ENCODE measurements at regions not wholly inside any gene's neighbourhood (a gene's known extent, or its start where the extent isn't known, plus 50 kb on each side); places are given as distances from the start of the nearest gene placed in this dataset.

GRCh38 chr3:165455360-165455759 lies 259.2 kb upstream of the SLITRK3 start:
- Histone ChIP-seq H3K9me3 (peaks cover 0 to 32% (median 0%) of the 10 kb centered on the region in 11 donors), H3K27me3 (no peaks in the 10 kb centered on the region), H3K36me3 (no peaks in the 10 kb centered on the region), H3K27ac (no peak overlapping the region), H3K4me3 (no peak overlapping the region), H3K4me1 (no peaks in the 10 kb centered on the region)
- DNase-seq (no peak), ATAC-seq (no peak)
- intact Hi-C loops (cut with DNase I) = no loop called here
- no peak for TF ChIP-seq CTCF (IDR thresholded peaks at IDR 0.05)
- 72 to 86% methylated on average over 2 of the region's 2 CpGs for whole genome bisulfite sequencing, 2 donors

GRCh38 chr3:165451371-165452070 lies 255.3 kb upstream of the SLITRK3 start:
- intact Hi-C loops (cut with DNase I) = no loop called here
- ATAC-seq = no peak
- 74 to 75% methylated on average over 4 of the region's 4 CpGs for WGBS, 2 donors
- TF ChIP-seq CTCF (IDR thresholded peaks at IDR 0.05) = no peak
- Histone ChIP-seq H3K36me3 (no peaks in the 10 kb centered on the region), H3K4me1 (no peaks in the 10 kb centered on the region), H3K4me3 (no peak overlapping the region), H3K27me3 (no peaks in the 10 kb centered on the region), H3K27ac (no peak overlapping the region), H3K9me3 (peaks cover 0 to 47% (median 0%) of the 10 kb centered on the region in 11 donors)
- no peak for DNase-seq

- no peak overlapping the region for H3K27ac ChIP-seq
- no peak overlapping the region for H3K4me3 ChIP-seq
- intact Hi-C loops (cut with DNase I) = no loop called here
- no peaks in the 10 kb centered on the region for H3K36me3 ChIP-seq
- no peaks in the 10 kb centered on the region for H3K27me3 ChIP-seq
- H3K4me1 ChIP-seq = no peaks in the 10 kb centered on the region
- no peak for TF ChIP-seq CTCF (IDR thresholded peaks at IDR 0.05)
- ATAC-seq (no peak), DNase-seq (no peak)
- 76 to 84% methylated on average over 3 of the region's 3 CpGs for WGBS, 2 donors
- H3K9me3 ChIP-seq = peaks cover 0 to 15% (median 0%) of the 10 kb centered on the region in 11 donors
Measured at GRCh38 chr3:165446555-165446954, 250.4 kb upstream of the SLITRK3 start.

GRCh38 chr3:165444745-165445144 lies 248.6 kb upstream of the SLITRK3 start:
- TF ChIP-seq CTCF (IDR thresholded peaks at IDR 0.05) = no peak
- Histone ChIP-seq H3K4me3 (no peak overlapping the region), H3K36me3 (no peaks in the 10 kb centered on the region), H3K4me1 (no peaks in the 10 kb centered on the region), H3K27ac (no peak overlapping the region), H3K27me3 (no peaks in the 10 kb centered on the region), H3K9me3 (peaks cover 0 to 15% (median 0%) of the 10 kb centered on the region in 11 donors)
- DNase-seq (no peak), ATAC-seq (no peak)
- intact Hi-C loops (cut with DNase I) = no loop called here
- 64 to 87% methylated on average over 4 of the region's 4 CpGs for WGBS, 2 donors
